ENCODE measurements at regions not wholly inside any gene's neighbourhood (a gene's known extent, or its start where the extent isn't known, plus 50 kb on each side); places are given as distances from the start of the nearest gene placed in this dataset.
A peak's percentile ranks its signal among the peaks of the same experiment; 100 is the strongest.

GRCh38 chr4:166673911-166674310, 560.4 kb downstream of the SPOCK3 start:
- Histone ChIP-seq H3K4me1 (ENCODE audit: control insufficient read depth in 1 of 2, insufficient read depth in 2 of 2, low read length in 2 of 2) (no peaks in the 10 kb centered on the region), H2BK120ac (ENCODE audit: insufficient read depth, low read length, poor library complexity) (no peak overlapping the region), H3K4me3 (ENCODE audit: low read depth, low read length) (no peak overlapping the region), H3K4me2 (ENCODE audit: low read length) (no peak overlapping the region), H2BK12ac (ENCODE audit: low read length) (no peak overlapping the region), H3K9ac (ENCODE audit: low read length) (no peak overlapping the region), H4K12ac (ENCODE audit: low read depth, low read length) (no peak overlapping the region), H3K36me3 (ENCODE audit: control insufficient read depth in 1 of 2, insufficient read depth in 2 of 2, low read length in 2 of 2) (no peaks in the 10 kb centered on the region), H2BK5ac (ENCODE audit: low read depth, low read length, poor library complexity) (no peak overlapping the region), H3K9me3 (ENCODE audit: insufficient read depth, low read depth, low read length) (no peaks in the 10 kb centered on the region), H3K27me3 (ENCODE audit: insufficient read depth, low read length) (no peaks in the 10 kb centered on the region), H3K18ac (ENCODE audit: low read length) (no peak overlapping the region), H2AFZ (ENCODE audit: insufficient read depth, low read length, poor library complexity) (no peak overlapping the region), H3K79me1 (ENCODE audit: low read length) (peaks cover 2% of the 10 kb centered on the region), H3K27ac (ENCODE audit: low read depth, low read length) (no peak overlapping the region), H2AK5ac (ENCODE audit: low read length) (no peak overlapping the region), H3K79me2 (ENCODE audit: control insufficient read depth, insufficient read depth, low read length, poor library complexity) (no peaks in the 10 kb centered on the region), H4K91ac (ENCODE audit: low read depth, low read length) (no peak overlapping the region), H3K23ac (ENCODE audit: low read length) (no peak overlapping the region), H4K8ac (ENCODE audit: low read depth, low read length) (no peak overlapping the region), H3K4ac (ENCODE audit: low read depth, low read length) (no peak overlapping the region), H3K14ac (ENCODE audit: low read length) (no peak overlapping the region)
- no CpG with 5 or more reads among the region's 1 CpG for WGBS (ENCODE audit: extremely low coverage, insufficient coverage, insufficient read length)
- DNase-seq = no peak

- Histone ChIP-seq H3K23ac (ENCODE audit: low read length) (no peak overlapping the region), H2BK12ac (ENCODE audit: low read length) (no peak overlapping the region), H2AK5ac (ENCODE audit: low read length) (no peak overlapping the region), H2BK5ac (ENCODE audit: low read depth, low read length, poor library complexity) (no peak overlapping the region), H3K27ac (ENCODE audit: low read depth, low read length) (no peak overlapping the region), H3K79me2 (ENCODE audit: control insufficient read depth, insufficient read depth, low read length, poor library complexity) (no peaks in the 10 kb centered on the region), H4K91ac (ENCODE audit: low read depth, low read length) (no peak overlapping the region), H3K4ac (ENCODE audit: low read depth, low read length) (no peak overlapping the region), H3K9me3 (ENCODE audit: insufficient read depth, low read depth, low read length) (no peaks in the 10 kb centered on the region), H2AFZ (ENCODE audit: insufficient read depth, low read length, poor library complexity) (no peak overlapping the region), H3K36me3 (ENCODE audit: control insufficient read depth in 1 of 2, insufficient read depth in 2 of 2, low read length in 2 of 2) (no peaks in the 10 kb centered on the region), H3K4me2 (ENCODE audit: low read length) (no peak overlapping the region), H3K4me1 (ENCODE audit: control insufficient read depth in 1 of 2, insufficient read depth in 2 of 2, low read length in 2 of 2) (no peaks in the 10 kb centered on the region), H4K8ac (ENCODE audit: low read depth, low read length) (no peak overlapping the region), H2BK120ac (ENCODE audit: insufficient read depth, low read length, poor library complexity) (no peak overlapping the region), H3K4me3 (ENCODE audit: low read depth, low read length) (no peak overlapping the region), H3K9ac (ENCODE audit: low read length) (no peak overlapping the region), H4K12ac (ENCODE audit: low read depth, low read length) (no peak overlapping the region), H3K27me3 (ENCODE audit: insufficient read depth, low read length) (no peaks in the 10 kb centered on the region), H3K79me1 (ENCODE audit: low read length) (peaks cover 4% of the 10 kb centered on the region), H3K18ac (ENCODE audit: low read length) (no peak overlapping the region), H3K14ac (ENCODE audit: low read length) (no peak overlapping the region)
- DNase-seq = no peak
- WGBS (ENCODE audit: extremely low coverage, insufficient coverage, insufficient read length) = no CpG with 5 or more reads among the region's 4 CpGs
Observed at GRCh38 chr4:166675411-166675810, 558.9 kb downstream of the SPOCK3 start.

- Histone ChIP-seq H2BK120ac (ENCODE audit: insufficient read depth, low read length, poor library complexity) (no peak overlapping the region), H4K8ac (ENCODE audit: low read depth, low read length) (no peak overlapping the region), H4K12ac (ENCODE audit: low read depth, low read length) (no peak overlapping the region), H3K27me3 (ENCODE audit: insufficient read depth, low read length) (no peaks in the 10 kb centered on the region), H3K4me3 (ENCODE audit: low read depth, low read length) (no peak overlapping the region), H3K18ac (ENCODE audit: low read length) (no peak overlapping the region), H4K91ac (ENCODE audit: low read depth, low read length) (no peak overlapping the region), H3K14ac (ENCODE audit: low read length) (no peak overlapping the region), H3K79me2 (ENCODE audit: control insufficient read depth, insufficient read depth, low read length, poor library complexity) (no peaks in the 10 kb centered on the region), H3K23ac (ENCODE audit: low read length) (no peak overlapping the region), H3K4me2 (ENCODE audit: low read length) (no peak overlapping the region), H3K4me1 (ENCODE audit: control insufficient read depth in 1 of 2, insufficient read depth in 2 of 2, low read length in 2 of 2) (peaks cover 3 to 4% of the 10 kb centered on the region in 2 experiments), H3K36me3 (ENCODE audit: control insufficient read depth in 1 of 2, insufficient read depth in 2 of 2, low read length in 2 of 2) (no peaks in the 10 kb centered on the region), H3K9me3 (ENCODE audit: insufficient read depth, low read depth, low read length) (no peaks in the 10 kb centered on the region), H2AFZ (ENCODE audit: insufficient read depth, low read length, poor library complexity) (no peak overlapping the region), H2BK12ac (ENCODE audit: low read length) (no peak overlapping the region), H3K79me1 (ENCODE audit: low read length) (peaks cover 6% of the 10 kb centered on the region), H2BK5ac (ENCODE audit: low read depth, low read length, poor library complexity) (no peak overlapping the region), H2AK5ac (ENCODE audit: low read length) (no peak overlapping the region), H3K27ac (ENCODE audit: low read depth, low read length) (peak overlapping the region; percentile 59), H3K4ac (ENCODE audit: low read depth, low read length) (no peak overlapping the region), H3K9ac (ENCODE audit: low read length) (no peak overlapping the region)
- no CpG with 5 or more reads among the region's 1 CpG for WGBS (ENCODE audit: extremely low coverage, insufficient coverage, insufficient read length)
- no peak for DNase-seq
Observed at GRCh38 chr4:166680796-166681195, 553.5 kb downstream of the SPOCK3 start.

GRCh38 chr4:166682200-166682599, 552.1 kb downstream of the SPOCK3 start:
- WGBS (ENCODE audit: extremely low coverage, insufficient coverage, insufficient read length) = no CpG with 5 or more reads among the region's 3 CpGs
- Histone ChIP-seq H3K79me1 (ENCODE audit: low read length) (peaks cover 6% of the 10 kb centered on the region), H2BK12ac (ENCODE audit: low read length) (no peak overlapping the region), H3K14ac (ENCODE audit: low read length) (no peak overlapping the region), H2BK5ac (ENCODE audit: low read depth, low read length, poor library complexity) (no peak overlapping the region), H3K27me3 (ENCODE audit: insufficient read depth, low read length) (no peaks in the 10 kb centered on the region), H3K79me2 (ENCODE audit: control insufficient read depth, insufficient read depth, low read length, poor library complexity) (no peaks in the 10 kb centered on the region), H3K36me3 (ENCODE audit: control insufficient read depth in 1 of 2, insufficient read depth in 2 of 2, low read length in 2 of 2) (no peaks in the 10 kb centered on the region), H3K4me3 (ENCODE audit: low read depth, low read length) (no peak overlapping the region), H4K12ac (ENCODE audit: low read depth, low read length) (no peak overlapping the region), H2BK120ac (ENCODE audit: insufficient read depth, low read length, poor library complexity) (no peak overlapping the region), H2AFZ (ENCODE audit: insufficient read depth, low read length, poor library complexity) (no peak overlapping the region), H3K23ac (ENCODE audit: low read length) (no peak overlapping the region), H3K4ac (ENCODE audit: low read depth, low read length) (no peak overlapping the region), H4K91ac (ENCODE audit: low read depth, low read length) (no peak overlapping the region), H3K27ac (ENCODE audit: low read depth, low read length) (no peak overlapping the region), H3K18ac (ENCODE audit: low read length) (no peak overlapping the region), H3K4me1 (ENCODE audit: control insufficient read depth in 1 of 2, insufficient read depth in 2 of 2, low read length in 2 of 2) (peaks cover 3 to 4% of the 10 kb centered on the region in 2 experiments), H3K4me2 (ENCODE audit: low read length) (no peak overlapping the region), H4K8ac (ENCODE audit: low read depth, low read length) (no peak overlapping the region), H3K9me3 (ENCODE audit: insufficient read depth, low read depth, low read length) (no peaks in the 10 kb centered on the region), H3K9ac (ENCODE audit: low read length) (no peak overlapping the region), H2AK5ac (ENCODE audit: low read length) (no peak overlapping the region)
- no peak for DNase-seq

All from trophoblast cell (in vitro differentiated cells and primary cell).